Hematopoietic multipotent progenitor cell treated with erythropoietin and hydrocortisone succinate and interleukin-3 and kit ligand, for 6 days (in vitro differentiated cells): ENCODE measurements at regions not wholly inside any gene's neighbourhood (a gene's known extent, or its start where the extent isn't known, plus 50 kb on each side); places are given as distances from the start of the nearest gene placed in this dataset.

ENCODE experiments used
- DNase-seq: peaks from one replicate; pipeline ENCODE4 v3.0.0-alpha.2; 2015

DNA sequence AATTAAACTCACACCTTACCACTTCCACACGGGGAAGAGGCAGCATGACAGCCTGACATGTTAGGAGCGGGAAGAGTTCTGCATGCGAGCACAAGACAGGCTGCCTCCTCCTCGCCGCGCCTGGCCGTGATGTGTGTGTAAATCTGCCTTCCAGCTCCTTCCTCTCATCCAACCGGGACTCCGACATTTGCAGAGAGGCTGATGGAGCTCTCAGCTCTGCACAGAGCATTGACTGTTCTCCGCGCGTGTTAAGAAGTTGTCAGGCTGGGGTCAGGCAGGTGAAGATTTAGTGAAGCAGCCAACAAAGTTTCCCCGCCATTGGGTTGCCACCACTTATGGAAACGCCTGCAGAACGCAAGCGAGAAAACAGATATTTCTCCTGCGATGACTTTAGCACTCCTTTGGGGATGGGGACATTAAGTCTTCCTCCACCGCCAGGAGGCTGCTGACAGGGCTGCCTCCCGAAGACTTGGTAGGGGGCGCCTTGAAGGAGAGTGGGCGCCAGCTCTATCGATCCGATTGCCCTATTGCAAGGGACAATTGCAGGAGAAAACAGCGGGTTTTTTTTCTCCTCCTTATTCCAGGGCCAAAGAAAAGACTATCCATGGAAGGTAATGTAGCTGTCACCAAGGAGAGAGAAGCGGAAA lies 213.9 kb upstream of the TSHZ3 start:
- DNase-seq, result no peak

DNA sequence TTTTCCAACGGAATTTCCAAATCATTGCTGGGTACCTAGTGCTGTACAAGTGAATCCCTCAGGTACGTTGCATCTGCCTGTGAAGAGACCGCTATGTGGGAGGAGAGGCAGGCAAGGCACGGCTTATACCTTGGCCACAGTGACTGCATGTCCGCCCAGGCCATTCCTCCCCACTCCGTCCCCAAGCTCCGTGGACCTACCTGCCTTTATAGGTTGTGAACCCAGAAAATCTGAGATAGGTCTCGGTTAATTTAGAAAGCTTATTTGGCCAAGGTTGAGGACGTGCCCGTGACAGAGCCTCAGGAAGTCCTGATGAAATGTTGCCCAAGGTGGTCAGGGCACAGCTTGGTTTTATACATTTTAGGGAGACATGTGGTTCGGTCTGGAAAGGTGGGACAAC lies 218.5 kb upstream of the TSHZ3 start:
- no peak for DNase-seq

DNA sequence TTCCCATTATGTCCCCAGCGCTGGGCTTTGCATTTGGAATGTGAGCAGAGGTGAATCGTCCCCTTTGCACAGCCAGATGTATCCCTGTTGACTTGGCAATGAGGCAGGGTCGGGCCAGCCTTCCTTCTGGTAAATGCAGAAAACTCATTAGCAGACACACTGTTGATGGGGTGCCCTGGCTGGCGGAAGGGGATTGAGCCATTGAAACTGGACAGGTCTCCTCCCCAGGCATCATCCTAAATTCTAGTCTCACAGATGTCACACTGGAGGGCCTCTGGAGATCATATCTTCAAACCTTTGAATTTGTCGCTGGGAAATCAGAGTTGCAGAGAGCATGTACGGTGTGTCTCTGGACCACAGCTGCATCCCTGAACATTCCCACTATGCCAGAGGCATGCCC lies 219.5 kb upstream of the TSHZ3 start:
- no peak for DNase-seq

DNA sequence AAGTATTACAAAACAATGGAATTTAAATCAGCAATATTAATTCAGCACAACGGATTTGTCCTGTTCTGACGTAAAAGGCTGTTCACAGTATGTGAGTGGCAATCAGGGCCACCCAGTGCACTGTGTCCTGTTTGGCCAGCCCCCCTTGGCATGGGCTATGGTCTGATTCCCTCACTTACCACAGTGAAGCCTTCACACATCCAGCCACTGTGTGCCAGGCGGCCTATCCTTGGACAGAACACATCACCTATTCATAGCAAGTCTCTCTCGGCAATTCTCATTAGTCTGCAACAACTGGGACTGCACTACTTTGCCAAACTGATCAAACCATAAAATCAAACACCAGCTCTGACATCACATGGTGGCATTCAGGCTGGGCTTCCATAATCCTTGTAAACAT lies 221.5 kb upstream of the TSHZ3 start:
- no peak for DNase-seq

DNA sequence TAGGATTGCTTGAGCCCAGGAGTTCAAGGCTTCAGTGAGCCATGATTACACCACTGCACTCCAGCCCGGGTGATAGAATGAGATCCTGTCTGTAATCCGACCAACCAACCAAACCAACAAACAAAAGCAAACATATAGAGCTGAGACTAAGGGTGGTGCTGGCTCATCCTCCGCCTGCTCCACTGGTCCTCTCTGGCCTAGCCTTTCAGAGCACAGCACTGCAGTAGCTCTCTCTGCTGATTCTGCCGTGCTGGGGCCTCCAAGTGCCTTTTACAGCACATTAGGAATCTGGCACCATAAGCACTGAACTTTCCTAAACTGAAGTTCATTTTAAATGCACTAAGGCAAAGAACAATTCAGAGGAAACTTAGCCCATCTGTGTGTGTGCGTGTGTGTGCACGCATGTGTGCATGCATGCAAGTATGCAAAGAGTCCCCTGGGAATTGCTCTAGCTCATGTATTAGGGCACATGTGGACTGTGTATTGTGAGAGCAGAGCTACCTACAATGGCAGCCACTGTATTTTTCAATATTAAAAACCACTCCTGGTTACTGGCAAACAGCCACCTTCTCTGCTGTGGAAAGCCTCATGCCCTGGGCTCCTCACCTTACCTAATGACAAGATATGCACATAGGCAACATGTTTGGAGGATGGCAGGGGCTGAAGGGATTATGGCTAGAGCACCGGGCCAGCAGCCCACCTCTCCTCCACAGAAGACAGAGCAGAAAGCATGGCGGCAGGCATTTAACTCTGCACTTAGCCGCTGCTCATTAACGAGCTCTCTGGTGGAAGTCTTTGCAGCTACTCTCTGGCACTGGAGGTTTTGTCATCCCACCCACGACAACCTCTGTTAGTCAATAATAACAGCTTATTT lies 223.1 kb upstream of the TSHZ3 start:
- DNase-seq, result no peak

DNA sequence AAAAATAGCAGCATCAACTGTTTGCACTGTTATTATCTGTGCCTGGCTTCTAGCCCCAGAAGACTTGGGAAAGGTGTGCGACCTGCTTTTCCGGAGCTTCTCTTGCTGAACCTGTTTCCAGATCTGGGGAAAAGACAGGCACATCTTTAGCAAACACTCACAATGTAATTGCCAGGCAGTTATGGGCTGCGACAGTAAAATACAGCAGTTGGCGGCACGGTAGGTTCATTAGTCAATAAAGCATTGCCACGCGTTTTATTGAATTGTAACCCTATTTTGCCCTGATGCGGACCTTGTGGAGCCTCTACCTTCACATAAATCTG lies 223.7 kb upstream of the TSHZ3 start:
- no peak for DNase-seq

DNA sequence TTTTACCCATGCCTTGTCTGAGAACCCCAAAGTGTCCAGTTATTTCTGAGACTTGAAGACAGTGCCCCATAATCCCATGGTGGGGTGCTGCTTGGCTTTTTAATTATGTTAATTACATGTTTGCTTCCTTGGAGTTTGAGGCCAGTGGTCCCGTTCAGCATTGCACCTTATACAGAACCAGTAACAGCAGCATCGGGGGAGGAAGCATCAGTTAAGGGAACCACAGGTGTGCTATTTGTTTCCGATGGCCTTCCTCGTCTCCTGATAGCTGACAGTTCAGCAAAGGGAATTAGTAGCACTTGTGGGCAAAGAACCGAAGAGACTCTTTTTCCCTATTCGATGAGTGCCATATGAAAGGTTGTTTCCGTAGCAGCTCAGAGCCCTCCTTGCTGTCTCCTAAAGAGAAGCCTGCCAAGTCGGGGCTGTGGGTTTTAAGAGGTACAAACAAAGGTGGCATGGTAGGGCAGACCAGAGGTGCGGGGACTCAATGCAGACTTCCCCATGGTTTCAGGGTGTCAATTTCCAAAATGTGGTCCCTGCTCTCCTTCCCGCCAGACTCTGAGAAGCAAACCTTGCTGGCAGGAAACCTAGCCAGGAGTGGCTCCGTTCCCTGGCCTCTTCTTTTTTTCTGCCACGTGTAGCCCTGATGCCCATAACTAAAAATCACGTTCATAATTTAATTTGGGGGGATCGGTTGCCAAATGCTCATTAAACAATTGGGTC lies 225.2 kb upstream of the TSHZ3 start:
- no peak for DNase-seq

DNA sequence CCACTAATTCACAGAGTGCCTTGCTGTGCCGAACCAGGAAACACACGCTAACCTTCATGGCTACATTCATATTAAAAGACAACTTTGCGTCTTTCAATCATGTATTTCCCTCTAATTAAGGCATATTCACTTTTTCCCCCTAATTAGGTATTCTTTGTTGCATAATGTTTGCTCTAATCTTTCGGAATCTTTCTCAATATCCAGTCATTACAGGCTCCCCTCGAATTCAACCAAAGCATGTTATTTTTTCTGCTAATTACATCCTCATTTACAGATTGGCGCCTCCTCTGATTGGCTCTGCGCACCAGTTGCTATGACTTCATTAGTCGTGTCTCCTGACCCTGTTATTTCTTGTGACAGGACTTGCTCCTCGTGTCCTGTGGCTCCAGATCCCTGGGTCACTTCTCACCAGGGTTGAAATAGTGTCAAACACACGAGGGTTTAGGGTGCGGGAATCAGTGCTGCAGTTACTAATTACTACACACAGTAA lies 226.7 kb upstream of the TSHZ3 start:
- DNase-seq, result no peak

DNA sequence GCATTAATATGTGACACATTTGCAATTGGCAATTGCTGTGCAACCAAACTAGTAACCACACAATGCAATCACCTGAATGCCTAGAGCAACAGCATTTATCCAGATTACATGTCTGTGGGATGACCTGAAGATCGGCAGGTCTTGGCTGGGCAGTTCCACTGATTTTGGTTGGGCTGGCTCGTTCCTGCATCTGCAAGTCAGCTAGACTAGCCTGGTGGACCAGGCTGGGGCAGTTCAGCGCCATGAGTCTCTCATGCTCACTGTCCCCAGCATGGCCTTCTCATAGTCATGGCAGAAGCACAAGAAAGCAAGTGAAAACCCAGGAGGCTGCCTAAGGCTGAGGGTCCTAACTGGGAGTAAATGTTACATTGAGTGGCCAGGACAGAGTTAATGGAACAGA lies 229.1 kb upstream of the TSHZ3 start:
- DNase-seq, result no peak

DNA sequence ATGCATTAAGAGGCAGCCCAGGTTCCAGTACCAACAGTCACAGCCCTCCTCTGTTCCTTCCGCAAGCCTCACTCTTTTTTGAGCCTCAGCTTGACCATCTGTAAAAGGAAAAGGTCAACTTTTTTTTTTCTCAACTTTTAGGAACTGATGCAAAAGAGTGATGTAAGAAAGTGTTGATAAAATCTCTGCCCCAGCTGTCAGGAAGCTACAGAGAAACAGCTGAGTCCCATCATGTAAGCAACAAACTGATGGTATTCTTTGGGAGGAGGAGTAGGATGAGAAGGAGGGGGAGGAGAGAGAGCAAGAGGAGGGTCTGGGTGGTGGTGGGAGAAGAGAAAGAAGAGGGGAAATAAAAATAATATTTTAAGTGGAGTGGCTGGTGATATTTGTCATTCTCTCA lies 233.9 kb upstream of the TSHZ3 start:
- no peak for DNase-seq

DNA sequence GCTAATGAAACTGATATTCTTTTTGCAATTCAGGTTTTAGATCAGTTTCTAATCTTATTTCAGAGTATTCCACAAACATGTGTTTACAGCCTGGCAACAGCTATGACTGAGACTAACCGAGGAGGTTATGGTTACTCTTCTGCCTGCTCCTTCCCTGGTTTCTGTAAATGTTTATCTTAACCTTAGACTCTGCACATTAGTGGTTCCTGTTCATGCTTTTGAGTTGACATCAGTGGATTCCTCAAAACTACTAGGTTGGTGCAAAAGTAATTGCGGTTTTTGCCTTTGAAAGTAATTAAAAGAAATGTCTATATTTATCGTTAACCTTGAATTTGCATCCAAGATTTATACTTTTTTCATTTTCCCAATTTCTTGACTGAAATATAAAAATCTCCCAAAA lies 237.0 kb upstream of the TSHZ3 start:
- no peak for DNase-seq

DNA sequence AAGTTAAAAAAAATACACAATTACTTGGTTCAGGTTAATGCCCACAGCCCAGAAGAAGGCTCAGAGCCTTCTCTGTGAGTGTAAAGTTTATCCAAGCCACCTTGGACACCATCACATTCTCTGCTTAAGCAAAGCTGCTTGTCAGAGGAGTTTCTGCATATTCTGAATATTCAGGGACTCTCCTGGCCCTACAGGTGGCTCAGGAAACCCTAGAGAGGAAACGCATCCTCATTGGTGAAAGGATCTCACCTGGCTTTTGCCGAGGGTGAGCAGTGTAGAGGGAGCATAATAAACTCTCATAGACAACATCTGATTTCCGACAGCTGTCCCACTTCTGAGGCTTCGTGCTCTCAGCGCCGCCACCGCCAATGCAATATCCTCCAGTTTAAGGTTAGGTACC lies 239.9 kb upstream of the TSHZ3 start:
- no peak for DNase-seq

DNA sequence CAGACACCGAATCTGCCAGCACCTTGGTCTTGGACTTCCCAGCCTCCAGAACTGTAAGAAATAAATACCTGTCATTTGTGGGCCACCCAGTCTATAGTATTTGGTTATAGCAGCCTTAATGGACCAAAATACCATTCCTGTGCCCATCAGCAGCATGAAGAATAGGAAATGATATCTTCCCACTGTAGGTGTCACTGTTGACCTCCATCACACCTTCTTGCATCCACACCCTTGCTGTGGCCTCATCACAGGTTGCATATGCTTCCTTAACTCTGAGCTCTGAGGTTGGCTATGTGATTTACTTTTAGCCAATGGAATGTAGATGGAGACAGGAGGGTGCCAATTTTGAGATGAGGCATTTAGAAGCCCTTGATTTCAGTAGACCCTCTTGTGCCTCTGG lies 242.0 kb upstream of the TSHZ3 start:
- DNase-seq, result no peak

DNA sequence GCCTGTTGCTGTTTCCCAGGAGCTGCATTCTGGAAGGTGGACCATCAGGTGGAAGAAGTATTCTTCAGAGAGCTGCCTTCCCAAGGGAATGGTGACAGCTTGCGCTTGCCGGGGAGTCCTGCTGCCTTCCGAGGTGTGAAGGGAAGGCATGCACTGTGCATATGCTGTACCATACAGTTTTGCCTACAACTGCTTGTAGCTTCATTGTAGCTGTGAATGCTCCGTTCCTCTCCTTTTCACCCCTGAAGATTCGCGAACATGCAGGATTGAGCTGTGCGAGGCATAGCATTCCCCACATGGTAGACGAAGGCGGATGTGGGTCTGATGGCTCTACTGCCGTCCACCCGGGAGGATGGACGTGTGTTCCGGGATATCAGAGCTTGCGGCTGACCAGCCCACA lies 243.2 kb upstream of the TSHZ3 start:
- no peak for DNase-seq

DNA sequence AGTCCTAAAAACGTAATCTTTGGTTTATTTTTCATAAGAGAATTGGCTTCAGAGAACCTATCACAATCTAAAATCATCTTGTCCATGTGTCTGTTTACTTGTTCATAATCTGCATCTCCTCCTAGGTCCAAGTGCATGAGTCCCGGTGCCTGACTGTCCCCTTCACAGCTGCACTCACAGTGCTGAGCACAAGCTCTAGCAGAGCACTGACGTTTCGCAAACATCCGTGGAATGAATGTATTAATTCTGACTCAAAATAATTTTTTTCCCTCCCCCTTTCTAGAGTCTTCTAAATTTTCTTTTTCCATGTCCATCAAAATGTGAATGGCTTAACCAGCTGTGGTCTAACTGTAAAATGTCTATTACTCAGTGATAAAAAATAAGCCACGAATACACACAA lies 245.5 kb upstream of the TSHZ3 start:
- no peak for DNase-seq

DNA sequence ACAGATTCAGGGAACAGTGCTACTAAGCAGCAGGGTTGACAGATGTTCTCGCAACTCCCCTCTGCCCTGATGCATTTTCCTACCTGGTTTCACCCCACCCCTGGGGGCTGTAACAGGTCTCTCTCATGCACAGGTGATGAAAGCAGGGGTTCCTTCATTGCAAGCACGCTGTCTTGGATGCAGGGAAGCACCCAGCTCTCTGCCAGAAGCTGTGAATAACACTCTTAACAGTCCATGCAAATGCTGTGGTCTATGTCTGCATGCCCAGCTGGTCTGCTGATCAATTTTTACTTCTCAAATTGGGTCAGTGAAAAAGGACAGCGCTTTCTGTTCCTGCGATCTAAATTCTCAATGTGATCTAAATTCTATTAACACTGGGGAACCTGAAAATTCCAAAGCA lies 246.3 kb upstream of the TSHZ3 start:
- DNase-seq, result no peak

DNA sequence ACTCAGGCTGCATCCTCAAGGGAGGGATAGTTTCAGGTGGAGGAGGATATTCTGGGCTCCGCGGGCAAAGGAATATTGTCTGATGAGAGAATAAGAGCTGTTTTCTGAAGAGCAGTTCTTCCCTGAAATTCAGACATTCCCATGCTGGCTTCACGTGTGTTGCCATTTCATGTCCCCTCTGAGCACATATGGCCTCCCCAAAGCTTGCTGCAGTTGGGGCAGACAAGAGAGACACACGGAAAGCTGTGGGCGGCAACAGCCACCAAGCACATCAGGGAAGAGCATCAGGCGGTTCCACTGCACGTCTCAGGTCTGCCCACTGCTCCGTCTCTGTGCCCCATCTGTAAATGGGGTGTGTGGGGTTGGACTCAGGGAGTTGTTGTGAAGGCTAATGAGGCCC lies 247.5 kb upstream of the TSHZ3 start:
- no peak for DNase-seq

DNA sequence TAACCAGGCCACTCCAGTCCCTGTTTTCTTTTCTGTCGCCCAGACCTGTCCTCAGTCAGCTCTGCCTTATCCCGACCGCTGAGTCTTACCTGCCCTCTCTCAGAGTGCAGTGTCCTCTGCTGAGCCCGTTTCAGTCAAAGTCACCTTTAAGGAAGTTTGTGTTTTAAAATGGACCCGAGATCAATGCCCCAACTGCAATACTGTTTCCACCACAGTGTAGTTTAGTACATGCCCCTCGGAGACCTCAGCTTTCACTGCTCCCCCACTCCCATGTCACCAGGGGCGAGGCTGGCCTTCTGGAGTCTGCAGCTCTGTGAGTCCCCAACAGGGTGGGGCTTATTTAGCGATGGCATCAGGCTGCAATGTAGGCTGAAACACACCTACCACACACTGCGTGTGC lies 248.4 kb upstream of the TSHZ3 start:
- no peak for DNase-seq

DNA sequence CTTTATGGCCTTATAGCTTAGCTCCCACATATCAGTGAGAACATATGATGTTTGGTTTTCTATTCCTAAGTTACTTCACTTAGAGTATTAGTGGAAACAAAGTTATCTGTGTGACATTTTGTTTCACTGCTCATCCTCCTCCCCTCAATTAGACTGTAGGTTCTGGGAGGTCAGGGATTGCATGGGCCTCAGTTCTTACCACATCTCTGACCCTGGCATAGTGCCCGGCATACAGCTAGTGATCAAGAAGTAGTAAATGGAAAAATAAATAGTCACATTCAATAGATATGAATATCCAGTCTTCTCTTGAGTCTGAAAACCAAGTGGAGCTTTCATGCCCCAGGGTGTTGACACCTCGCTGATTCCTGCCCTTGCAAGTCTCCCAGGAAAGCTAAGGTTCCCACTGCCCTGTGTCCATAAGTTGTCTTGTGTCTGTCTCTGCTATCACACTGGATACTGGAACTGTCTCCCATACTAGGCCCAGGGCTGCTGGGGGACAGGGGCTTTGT lies 249.5 kb upstream of the TSHZ3 start:
- no peak for DNase-seq

DNA sequence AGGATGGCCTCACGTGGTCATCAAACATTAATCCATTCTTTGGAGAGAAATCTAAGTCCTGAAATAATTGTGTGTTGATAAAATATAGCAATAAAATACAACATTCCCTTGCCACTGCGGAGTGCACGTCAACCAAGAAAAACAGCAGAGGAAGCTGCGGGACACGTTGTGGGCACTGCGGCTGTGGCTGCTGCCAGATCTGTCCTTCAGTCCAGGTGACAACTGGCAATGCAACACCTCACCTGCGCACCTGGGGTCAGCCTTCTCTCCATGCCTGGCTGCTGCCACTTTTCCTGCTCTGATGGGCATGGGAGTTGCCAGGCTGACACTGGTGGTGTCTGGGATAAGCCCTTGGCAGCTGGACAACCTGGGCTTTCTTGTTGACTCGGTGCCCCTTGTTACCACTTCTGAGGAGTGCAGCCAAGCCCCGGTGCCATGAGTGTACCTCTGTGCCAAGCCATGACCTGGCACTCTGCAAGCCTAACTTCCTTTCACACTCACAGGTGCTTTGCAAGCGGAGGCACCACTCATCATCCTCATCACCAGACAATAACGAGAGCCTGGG lies 251.6 kb upstream of the TSHZ3 start:
- no peak for DNase-seq

DNA sequence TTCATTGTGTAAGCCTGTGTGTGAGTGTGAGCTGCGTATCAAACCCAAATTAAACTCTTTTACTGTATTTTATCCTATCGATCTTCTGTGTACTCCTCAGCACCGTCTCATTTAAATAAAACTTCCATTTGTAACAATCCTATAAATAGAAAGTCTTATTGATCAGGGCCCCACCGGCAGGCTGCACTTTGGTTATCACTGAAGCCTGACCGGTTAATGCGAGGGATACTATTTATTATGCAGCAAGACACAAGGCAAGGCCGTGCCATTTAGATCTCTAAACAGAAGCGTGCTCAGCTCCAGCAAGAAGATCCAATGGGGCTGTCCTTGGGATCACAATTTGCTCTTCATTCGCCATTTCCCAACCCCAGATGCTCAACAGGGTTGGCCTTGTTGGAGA lies 252.6 kb upstream of the TSHZ3 start:
- DNase-seq, result no peak

DNA sequence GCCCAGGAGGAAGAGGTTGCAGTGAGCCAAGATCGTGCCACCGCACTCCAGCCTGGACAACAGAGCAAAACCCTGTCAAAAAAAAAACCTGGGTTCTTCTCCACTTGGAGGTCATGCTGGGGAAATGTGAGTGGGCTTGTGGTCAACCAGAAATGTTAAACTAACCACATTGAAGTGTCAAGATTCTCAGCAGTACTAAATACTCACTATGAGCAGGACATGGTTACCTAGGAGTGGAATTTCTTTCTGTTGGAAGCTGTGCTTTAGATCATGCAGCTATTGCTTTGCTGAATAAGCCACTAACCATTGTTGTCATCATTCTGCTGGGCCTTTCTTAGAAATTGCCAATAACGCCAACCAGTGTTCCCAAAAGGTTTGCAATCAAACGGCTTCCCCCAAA lies 253.3 kb upstream of the TSHZ3 start:
- DNase-seq, result no peak

DNA sequence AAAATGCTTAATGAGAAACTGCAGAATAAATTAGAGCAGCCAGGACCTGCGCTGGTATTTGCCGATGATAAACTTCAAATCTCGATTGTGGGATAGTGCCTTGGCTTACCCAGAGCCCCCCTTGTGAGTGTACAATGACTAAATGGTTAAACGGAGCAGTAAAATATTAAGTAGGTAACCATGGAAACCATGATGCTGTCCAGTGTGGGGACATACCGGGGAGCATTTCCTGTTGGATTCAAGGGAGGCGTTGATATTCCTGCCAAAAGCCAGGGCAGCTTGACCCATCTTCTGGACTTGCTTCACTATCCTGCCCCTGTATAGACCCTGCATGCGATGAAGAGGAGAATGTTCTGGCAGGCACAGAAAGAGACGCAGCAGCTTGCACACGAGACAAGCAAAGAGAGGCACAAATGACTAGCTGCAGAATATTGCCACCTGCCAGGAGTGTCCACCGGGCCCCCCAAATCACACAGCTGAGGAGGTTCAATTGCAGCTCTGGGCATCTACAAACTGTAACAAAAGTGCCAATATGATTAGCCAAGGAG lies 255.3 kb upstream of the TSHZ3 start:
- DNase-seq, result no peak
